NCI-H460 (cell line): ENCODE measurements at regions not wholly inside any gene's neighbourhood (a gene's known extent, or its start where the extent isn't known, plus 50 kb on each side); places are given as distances from the start of the nearest gene placed in this dataset.

Source experiments
- DNase-seq: peaks from one replicate; pipeline ENCODE4 v3.0.0-alpha.2; 2016; ENCODE audit warnings: low read depth; ENCODE audit errors: extremely low read depth

- no peak for DNase-seq
Observed at GRCh38 chr6:99091985-99092384, 144.2 kb upstream of the FBXL4 start.

- no peak for DNase-seq
Observed at GRCh38 chr6:99080191-99080590, 132.4 kb upstream of the FBXL4 start.

GRCh38 chr6:99079058-99079457 is 131.3 kb upstream of the FBXL4 start:
- DNase-seq = no peak

GRCh38 chr6:99073223-99073622 is 125.5 kb upstream of the FBXL4 start:
- no peak for DNase-seq

GRCh38 chr6:99066044-99066443 is 118.3 kb upstream of the FBXL4 start:
- no peak for DNase-seq

- DNase-seq = no peak
Observed at GRCh38 chr6:99064834-99065233, 117.1 kb upstream of the FBXL4 start.

- no peak for DNase-seq
Observed at GRCh38 chr6:99036672-99037071, 88.9 kb upstream of the FBXL4 start.

GRCh38 chr6:99032396-99032795 is 84.7 kb upstream of the FBXL4 start:
- no peak for DNase-seq

GRCh38 chr6:99031957-99032356 is 84.2 kb upstream of the FBXL4 start:
- DNase-seq = no peak

GRCh38 chr6:99030915-99031314 is 83.2 kb upstream of the FBXL4 start:
- DNase-seq = no peak

- DNase-seq = no peak
Observed at GRCh38 chr6:99026135-99026534, 78.4 kb upstream of the FBXL4 start.

- DNase-seq = no peak
Observed at GRCh38 chr6:99024089-99024488, 76.3 kb upstream of the FBXL4 start.

- no peak for DNase-seq
Observed at GRCh38 chr6:99022039-99022609, 74.4 kb upstream of the FBXL4 start.

GRCh38 chr6:99019381-99019780 is 71.6 kb upstream of the FBXL4 start:
- no peak for DNase-seq

GRCh38 chr6:99017150-99017549 is 69.4 kb upstream of the FBXL4 start:
- DNase-seq = no peak

GRCh38 chr6:99016355-99016754 is 68.6 kb upstream of the FBXL4 start:
- DNase-seq = no peak

GRCh38 chr6:99014061-99014460 is 66.3 kb upstream of the FBXL4 start:
- DNase-seq = peak; percentile 42

GRCh38 chr6:99013661-99014060 is 65.9 kb upstream of the FBXL4 start:
- peak; percentile 2 for DNase-seq

- peak; percentile 33 for DNase-seq
Observed at GRCh38 chr6:99013145-99013544, 65.4 kb upstream of the FBXL4 start.

GRCh38 chr6:99011151-99011550 is 63.4 kb upstream of the FBXL4 start:
- DNase-seq = no peak

GRCh38 chr6:99002831-99003230 is 55.1 kb upstream of the FBXL4 start:
- DNase-seq = no peak

GRCh38 chr6:98998103-98998502 is 50.4 kb upstream of the FBXL4 start:
- no peak for DNase-seq
